ENCODE measurements at regions not wholly inside any gene's neighbourhood (a gene's known extent, or its start where the extent isn't known, plus 50 kb on each side); places are given as distances from the start of the nearest gene placed in this dataset.

DNA sequence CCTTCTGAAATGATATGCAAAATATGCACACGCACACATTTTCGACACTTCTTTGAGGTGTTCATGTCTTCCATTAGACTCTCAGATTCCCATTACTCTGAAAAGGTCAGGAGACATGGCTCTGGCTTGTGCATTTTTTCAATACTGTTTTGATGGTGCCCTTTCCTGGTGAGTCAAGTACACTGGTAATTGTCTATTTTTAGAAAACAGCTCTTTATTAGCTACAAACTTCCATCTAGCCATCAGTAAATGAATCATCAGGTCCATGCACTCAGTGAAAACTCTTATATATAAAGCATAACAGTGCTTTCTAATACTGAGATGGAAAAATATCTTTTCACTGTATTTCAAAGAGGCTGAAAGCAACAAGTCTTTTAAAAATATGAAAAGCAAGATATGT is 194.9 kb downstream of the GALNT1 start:
- TF ChIP-seq, protein P1, sequence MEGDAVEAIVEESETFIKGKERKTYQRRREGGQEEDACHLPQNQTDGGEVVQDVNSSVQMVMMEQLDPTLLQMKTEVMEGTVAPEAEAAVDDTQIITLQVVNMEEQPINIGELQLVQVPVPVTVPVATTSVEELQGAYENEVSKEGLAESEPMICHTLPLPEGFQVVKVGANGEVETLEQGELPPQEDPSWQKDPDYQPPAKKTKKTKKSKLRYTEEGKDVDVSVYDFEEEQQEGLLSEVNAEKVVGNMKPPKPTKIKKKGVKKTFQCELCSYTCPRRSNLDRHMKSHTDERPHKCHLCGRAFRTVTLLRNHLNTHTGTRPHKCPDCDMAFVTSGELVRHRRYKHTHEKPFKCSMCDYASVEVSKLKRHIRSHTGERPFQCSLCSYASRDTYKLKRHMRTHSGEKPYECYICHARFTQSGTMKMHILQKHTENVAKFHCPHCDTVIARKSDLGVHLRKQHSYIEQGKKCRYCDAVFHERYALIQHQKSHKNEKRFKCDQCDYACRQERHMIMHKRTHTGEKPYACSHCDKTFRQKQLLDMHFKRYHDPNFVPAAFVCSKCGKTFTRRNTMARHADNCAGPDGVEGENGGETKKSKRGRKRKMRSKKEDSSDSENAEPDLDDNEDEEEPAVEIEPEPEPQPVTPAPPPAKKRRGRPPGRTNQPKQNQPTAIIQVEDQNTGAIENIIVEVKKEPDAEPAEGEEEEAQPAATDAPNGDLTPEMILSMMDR (IDR thresholded peaks at IDR 0.05) = no peak
- no peak for TF ChIP-seq EP300 (IDR thresholded peaks at IDR 0.05)
